HG02852 (cell line): ENCODE measurements at regions not wholly inside any gene's neighbourhood (a gene's known extent, or its start where the extent isn't known, plus 50 kb on each side); places are given as distances from the start of the nearest gene placed in this dataset.

Experiments
- ATAC-seq: cut with Tn5 transposase; IDR thresholded peaks from one replicate; pipeline ENCODE4 v1.9.1; 2021; ENCODE audit warnings: mild to moderate bottlenecking, moderate library complexity; ENCODE audit not compliant: unreplicated experiment

DNA sequence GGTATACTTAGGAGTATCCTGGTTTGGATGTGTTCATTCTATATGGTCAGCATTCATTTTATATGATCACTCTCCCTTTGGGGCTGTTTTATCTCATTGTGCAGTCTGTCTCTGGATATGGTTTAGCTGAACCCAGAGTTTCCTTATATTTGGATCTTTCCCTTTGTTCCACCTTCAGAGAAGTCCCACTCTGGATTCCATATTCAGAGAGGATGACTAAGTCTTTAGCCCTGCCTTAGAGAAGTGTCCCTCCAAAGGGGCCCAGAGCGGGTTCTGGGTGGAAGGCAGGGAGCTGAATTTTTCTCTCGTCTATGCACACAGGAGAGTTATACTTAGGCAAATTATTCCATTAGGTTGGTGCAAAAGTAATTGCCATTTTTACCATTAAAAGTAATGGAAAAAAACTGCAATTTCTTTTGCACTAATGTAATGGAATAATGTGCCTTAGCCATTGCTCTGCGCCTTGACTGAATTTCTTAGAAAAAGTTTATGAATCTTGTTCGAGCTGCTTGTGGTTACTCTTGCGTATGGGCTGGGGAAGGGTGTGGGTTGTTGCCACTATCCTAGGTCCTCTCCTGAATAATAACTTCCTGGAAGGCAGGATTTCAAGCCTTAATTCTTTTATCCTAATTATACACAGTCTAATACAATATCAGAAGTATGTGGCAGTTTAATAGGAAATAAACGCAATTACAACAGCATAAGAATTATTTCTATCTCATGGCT is 74.2 kb upstream of the MTPN start:
- no peak for ATAC-seq

DNA sequence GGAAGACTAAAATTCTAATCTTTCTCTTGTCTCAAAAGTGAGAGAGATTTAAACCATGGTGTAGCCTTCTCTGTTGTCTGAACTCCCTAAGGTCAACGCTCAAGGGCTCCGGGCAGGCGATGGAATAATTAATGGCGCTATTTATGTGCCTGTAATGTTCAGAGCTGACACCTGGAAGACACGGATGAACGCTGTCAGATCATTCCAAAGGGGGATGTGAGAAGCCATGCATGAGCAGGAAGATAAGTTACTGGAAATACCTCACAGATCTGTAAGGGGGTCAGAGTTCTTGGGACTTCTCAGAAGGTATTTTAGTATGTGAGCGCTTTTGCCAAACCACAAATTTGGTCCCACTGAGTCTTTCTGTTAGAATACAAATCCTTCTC is 73.3 kb upstream of the MTPN start:
- no peak for ATAC-seq

DNA sequence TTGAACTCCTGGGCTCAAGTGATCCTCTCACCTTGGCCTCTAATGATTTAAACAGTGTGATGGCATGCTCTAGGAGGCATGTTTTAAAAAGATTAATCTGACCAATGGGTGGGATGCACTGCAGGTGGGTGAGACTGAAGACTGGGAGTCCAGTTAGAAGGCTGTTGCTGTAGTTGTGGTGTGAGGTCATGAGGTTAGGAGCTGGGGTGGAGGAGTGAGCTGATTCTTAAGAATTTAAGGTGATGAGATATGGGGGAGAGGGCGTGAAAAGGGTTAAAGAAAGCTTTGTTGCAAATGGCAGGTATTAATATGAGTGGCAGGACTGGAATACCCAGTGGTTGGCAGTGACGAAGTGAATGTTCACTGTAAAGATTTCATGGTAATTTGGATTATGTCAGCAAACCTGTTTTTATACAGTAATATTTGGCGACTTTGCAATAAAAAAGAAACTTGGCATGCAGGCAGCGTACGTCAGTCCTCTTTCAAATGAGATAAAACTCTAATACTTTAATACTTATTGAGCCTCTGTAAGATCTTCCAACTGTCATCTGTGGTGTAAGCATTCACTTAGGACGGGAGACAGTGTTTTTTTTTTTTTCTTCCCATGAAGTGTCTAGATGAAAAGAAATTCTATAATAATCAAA is 72.8 kb upstream of the MTPN start:
- ATAC-seq: no peak

DNA sequence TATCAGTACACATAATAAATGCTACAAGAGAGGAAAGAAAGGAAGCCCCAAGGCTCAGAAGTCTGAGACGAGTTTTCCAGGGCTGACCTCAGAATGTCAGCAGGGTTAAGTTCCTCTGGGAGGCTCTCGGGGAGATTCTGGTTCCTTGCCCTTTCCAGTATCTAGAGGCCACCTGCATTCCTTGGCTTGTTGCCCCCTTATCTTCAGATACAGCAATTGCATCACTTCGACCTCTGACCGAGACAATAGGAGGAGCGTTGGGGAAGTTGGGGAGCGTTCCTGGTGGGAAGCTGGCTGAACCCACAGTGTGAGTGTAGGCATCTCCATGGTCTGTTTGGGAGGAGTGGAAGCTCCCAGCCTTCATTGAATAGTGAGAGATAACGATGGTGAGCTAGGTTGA is 72.0 kb upstream of the MTPN start:
- no peak for ATAC-seq

DNA sequence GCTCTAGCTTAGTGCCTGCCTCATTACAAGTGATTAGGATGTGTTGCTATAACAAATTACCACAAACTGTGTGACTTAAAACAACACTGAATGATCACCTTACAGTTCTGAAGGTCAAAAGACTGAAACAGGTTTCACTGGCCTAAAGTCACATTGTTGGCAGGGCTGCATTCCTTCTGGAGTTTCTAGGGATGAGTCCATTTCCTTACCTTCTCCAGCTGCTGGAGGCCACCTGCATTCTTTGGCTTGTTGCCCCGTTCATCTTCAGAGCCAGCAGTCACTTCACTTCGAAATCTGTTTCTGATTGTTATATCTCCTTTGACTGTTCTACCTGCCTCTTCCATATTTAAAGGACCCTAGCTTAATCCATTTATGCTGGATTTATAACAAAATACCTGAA is 69.4 kb upstream of the MTPN start:
- no peak for ATAC-seq

DNA sequence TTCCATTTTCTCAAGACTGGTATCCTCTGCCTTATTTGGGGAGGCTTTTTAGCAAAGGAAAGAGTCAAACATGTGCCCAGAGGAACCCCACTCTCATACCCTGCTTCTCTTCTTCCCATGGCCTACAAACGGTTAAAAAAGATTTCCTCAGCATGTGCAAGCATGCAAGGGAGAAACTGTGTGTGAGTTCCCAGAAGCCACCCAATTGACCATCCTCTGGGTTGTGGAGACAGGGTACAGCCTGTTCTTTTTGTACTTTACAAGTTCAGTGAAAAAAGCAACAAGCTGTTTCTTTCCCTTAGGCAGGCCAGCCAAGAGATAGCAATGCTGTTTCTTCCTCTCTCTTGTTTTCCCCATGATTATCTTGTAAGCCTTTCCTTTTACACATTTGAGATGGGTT is 68.8 kb upstream of the MTPN start:
- ATAC-seq: no peak

DNA sequence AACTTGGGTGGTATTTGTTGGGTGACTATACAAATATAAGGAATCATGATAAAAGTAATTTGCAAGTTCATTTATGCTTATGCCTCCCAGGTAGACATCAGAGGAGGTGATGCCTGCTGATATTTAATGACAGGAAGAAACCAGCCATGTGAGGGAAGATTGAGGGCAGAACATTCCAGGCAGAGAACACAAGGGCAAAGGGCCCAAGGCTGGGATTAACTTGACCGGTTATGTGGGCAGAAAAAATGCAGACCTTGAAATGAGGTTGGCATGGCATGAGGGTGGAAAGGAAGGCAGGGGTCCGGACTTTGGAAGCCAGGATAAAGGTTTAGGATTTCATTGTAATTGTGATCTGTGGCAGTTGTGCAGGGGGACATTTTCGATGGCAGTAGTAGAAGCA is 68.0 kb upstream of the MTPN start:
- ATAC-seq: no peak

DNA sequence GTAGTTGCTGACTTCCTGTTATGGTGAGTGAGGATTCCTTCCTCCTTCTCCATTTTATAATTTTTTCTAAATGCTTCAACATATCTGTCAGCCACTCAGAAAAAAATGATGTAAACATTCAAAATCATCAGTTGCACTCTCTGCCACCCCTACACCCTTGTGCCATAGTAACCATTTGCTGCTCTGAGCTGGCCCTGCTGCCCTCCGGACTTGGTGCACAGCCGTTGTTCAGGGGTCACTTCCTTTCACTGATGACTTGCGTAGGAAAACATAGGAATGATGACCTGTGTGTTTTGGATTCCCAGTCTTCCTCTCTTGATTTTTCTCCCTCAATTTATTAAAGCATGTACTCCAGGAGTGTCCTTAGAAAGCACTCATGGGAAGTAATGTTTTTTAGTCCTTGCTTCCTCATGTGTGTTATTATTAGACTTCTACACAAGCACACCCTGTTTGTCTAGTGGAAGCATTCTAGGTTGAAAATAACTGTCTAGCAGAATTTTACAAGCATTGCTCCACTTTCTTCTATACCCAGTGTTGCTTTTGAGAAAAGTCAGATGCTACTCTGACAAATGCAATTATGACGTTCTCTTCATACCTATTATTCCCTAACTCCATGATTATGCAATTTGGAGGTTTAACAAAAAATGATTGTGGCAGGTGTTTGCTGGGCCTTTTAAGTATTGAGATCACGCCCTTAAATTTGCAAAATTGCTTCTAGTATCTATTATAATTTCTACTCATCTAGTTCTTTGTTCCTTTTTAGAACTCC is 62.6 kb upstream of the MTPN start:
- no peak for ATAC-seq

DNA sequence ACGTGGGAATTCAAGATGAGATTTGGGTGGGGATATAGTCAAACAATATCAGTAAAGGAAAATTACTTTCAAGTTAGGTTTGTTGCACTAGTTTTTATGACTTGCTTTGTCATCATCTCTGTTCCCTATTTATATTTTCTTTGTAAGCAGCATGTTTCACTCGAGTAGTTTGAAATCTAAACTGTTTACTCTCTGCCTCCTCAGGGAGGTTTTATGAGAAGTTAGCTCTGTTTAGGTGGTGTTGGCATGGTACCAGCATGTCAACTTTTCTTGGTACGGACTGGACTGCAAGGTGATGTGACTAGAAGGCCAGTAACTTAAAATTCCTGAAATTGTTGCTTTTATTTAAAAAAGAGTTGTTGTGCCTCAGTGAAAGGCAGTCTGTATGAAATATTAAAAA is 59.2 kb upstream of the MTPN start:
- ATAC-seq: no peak

DNA sequence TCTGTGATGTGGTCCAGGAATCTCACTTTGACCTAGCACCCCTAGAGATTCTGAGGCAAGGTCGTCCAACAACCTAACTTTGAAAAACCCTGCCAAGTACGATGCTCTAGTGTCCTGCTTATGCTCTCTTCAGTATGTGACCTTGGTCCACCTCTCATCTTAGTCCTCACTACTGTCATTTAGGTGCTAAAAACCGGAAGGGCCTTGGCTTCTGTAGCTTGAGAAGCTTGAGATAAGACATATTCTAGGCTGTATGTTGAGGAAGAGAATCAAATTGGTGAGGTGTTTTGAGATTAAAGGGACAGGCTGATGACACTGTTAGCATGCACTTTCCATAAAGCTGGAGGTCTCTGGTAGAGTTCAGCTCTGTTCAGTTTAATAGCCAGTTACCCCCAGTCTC is 57.0 kb upstream of the MTPN start:
- ATAC-seq: no peak

DNA sequence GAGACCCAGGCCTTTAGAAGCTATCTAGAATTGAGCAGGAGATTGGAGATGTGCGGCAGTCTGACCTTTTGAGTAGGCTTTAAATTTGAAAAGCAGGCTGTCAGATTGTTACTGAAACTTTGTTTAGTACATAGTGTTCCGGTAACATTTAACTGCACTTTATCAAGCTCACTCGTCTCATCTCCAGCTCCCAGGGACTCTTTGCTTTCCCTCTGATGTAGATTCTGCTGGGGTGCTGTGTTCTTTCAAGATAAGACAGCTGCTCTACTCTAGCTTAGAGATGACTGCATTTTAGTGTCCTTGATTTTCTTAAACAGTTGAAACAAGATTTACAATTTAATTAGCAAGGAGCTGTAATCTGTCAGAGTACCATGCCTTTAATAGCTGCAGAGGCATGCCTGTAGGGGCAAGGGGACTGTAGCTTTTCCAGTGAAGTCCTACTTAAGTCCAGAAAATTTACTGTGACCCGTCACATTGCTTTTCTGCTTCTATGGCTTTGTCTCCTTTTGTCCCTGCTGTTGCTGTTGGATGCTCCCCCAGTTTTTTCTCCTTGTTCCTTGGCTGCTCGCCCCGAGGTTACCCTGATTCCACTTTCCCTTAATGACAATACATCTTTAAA is 56.4 kb upstream of the MTPN start:
- no peak for ATAC-seq

DNA sequence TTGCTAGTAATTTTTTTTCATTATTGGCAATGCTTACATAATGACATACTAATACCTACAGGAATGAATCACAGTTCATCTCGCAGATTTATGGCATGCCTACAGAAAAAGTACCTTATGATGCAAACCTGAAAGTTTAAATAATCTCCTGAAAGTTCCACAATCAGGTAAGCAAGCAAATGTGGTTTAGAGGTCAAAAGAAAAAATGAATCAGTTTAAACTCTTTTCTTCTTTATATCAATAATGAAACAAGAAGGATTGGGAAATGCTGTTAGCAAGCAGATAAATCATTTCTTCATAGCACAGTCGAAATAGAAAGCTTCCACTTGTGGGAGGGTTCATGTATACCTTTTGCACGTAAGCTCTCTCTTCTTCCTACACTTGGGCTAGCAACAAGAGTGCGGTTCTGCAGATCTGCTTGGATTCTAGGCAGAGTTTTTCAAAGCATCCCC is 53.7 kb upstream of the MTPN start:
- peak; percentile 89 for ATAC-seq

DNA sequence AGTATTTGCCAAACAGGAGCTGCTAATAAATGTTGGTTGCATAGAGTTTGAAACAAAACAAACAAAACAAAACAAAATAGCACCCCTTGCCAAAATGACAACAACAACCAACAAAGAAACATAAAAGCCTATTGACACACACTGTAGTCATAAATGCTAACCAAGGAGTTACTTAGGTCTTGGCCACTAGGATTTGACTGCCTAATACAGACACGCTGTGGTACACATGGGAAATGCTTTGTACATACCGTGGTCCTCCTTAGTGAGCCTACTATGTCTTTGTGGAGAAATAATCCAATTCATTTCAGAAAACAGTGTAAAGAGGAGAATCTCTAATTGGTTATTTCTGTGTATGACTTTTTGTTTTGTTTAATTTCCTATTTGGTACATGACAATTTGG is 53.2 kb upstream of the MTPN start:
- ATAC-seq: no peak

DNA sequence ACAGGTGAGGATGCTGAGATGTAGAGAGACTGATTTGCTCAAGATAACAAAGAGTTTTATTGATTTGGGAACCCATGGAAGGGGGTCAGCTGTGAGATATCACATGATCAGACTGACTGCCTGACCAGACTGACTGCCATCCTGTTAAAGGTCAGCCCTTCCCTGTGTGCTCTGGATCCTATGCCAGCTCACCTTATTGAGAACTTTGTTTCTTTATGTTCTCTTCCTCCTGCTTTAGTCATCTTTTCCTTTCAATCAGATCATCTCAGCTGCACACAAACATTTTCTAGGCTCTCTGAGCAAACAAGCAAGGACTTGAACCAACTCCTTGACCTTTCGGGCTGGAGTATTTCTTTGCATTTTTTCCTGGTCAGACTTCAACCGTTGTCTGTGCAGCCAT is 50.0 kb upstream of the MTPN start:
- no peak for ATAC-seq
